ENCODE measurements at regions not wholly inside any gene's neighbourhood (a gene's known extent, or its start where the extent isn't known, plus 50 kb on each side); places are given as distances from the start of the nearest gene placed in this dataset.

DNA sequence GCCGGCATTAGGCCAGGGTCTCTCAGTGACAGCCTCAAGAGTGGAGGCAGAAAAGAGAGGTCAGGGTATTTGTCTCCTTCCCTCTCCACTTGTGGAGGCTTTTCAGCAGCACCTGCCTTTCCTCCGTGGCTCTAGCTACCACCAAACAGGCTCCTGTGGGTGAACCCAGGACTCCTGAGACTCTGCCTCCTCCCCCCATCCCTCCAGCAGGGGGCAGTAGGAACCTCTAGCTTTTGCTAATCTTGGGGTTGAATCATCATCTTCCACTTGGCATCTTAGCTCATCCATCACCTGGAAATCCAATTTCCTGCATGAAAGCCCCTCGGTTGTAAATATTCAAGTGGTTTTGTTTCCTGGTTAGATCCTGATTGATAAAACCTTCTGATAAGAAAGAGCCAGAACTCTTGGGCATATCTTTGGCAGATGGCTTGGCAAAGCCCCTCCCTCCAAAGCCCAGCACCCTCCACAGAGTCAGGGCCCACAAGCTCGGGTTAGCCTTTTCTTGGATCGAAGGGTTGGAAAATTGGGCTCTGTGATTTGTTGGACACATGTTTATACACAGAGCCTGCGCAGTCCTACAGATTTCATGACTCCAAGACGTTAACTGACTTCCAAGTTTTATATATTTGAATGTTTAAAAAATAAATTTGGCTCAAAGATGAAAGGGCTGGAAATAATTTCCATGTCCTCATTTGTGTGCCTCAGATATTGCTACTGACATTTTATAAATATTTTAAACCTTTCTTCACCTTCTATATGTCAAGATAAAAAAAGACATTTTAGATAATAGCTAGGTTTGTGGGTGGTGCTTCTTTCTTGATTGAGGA lies 322.1 kb downstream of the MAP2K4 start:
- Histone ChIP-seq H3K27ac (replicated peaks; ENCODE audit: low read length) (no peak overlapping the region), H3K23ac (ENCODE audit: low read depth, low read length, poor library complexity) (no peak overlapping the region), H3K14ac (ENCODE audit: low read length) (no peak overlapping the region), H3K4ac (ENCODE audit: low read length) (no peak overlapping the region), H3K4me1 (ENCODE audit: control insufficient read depth in 2 of 2, insufficient read depth in 1 of 2, low read depth in 1 of 2, low read length in 2 of 2) (no peaks in the 10 kb centered on the region), H2BK12ac (ENCODE audit: low read length) (no peak overlapping the region), H2AFZ (ENCODE audit: low read length) (no peak overlapping the region), H4K91ac (ENCODE audit: low read depth, low read length, poor library complexity) (no peak overlapping the region), H2BK120ac (ENCODE audit: low read depth, low read length) (no peak overlapping the region), H3K9ac (ENCODE audit: low read depth, low read length, poor library complexity) (no peak overlapping the region), H4K8ac (ENCODE audit: low read depth, low read length) (no peak overlapping the region), H2BK5ac (ENCODE audit: low read length) (no peak overlapping the region), H3K18ac (ENCODE audit: low read length) (no peak overlapping the region), H2BK15ac (ENCODE audit: low read length) (no peak overlapping the region), H3K36me3 (replicated peaks in 1 of 2; ENCODE audit: control insufficient read depth in 2 of 2, insufficient read depth in 2 of 2, low read length in 2 of 2) (no peaks in the 10 kb centered on the region), H3K9me3 (replicated peaks in 1 of 2; ENCODE audit: control insufficient read depth in 2 of 2, insufficient read depth in 1 of 2, low read depth in 1 of 2, low read length in 2 of 2) (no peaks in the 10 kb centered on the region), H3K4me3 (ENCODE audit: low read length in 2 of 2) (no peak overlapping the region), H2AK5ac (ENCODE audit: low read depth, low read length) (no peak overlapping the region), H3K27me3 (ENCODE audit: control insufficient read depth in 3 of 3, insufficient read depth in 3 of 3, low read depth in 1 of 3, low read length in 3 of 3) (no peaks in the 10 kb centered on the region), H3K4me2 (ENCODE audit: insufficient read depth, low read length, poor library complexity, severe bottlenecking) (no peak overlapping the region), H3K79me1 (ENCODE audit: low read depth, low read length) (no peaks in the 10 kb centered on the region)
- peak; percentile 4 for DNase-seq (ENCODE audit: low spot score)
- no CpG with 5 or more reads among the region's 7 CpGs for WGBS, 2 donors (ENCODE audit: extremely low coverage in 2 of 2, insufficient read length in 2 of 2, insufficient replicate concordance in 1 of 2)

DNA sequence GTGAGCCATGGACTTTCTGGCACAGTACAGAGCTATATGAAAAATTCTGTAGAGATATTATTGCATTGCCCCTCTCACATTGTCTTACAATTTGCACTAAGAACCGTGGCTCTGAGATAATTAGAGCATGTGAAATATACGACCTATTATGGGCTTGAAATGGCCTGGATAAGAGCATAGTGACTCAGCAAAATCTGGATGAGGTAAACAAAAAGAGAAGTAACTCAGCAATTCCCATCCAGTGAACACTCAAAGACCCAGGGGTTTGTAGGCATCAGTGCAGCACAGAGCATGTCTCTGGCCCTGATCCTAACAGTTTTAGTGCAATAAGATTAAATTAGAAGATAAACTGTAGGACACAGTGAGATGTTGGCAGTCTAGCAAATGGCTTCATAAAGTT lies 317.2 kb upstream of the MYOCD start:
- no peaks in the 10 kb centered on the region for H3K36me3 ChIP-seq (replicated peaks in 1 of 2; ENCODE audit: control insufficient read depth in 2 of 2, insufficient read depth in 2 of 2, low read length in 2 of 2)
- H2BK5ac ChIP-seq (ENCODE audit: low read length), result no peak overlapping the region
- H4K91ac ChIP-seq (ENCODE audit: low read depth, low read length, poor library complexity), result no peak overlapping the region
- no peak overlapping the region for H3K4me2 ChIP-seq (ENCODE audit: insufficient read depth, low read length, poor library complexity, severe bottlenecking)
- H4K8ac ChIP-seq (ENCODE audit: low read depth, low read length), result no peak overlapping the region
- no peak for DNase-seq (ENCODE audit: low spot score)
- H3K4me3 ChIP-seq (ENCODE audit: low read length in 2 of 2), result no peak overlapping the region
- no peak overlapping the region for H2BK15ac ChIP-seq (ENCODE audit: low read length)
- no peak overlapping the region for H2AFZ ChIP-seq (ENCODE audit: low read length)
- H3K27ac ChIP-seq (replicated peaks; ENCODE audit: low read length), result no peak overlapping the region
- H2AK5ac ChIP-seq (ENCODE audit: low read depth, low read length), result no peak overlapping the region
- H3K14ac ChIP-seq (ENCODE audit: low read length), result no peak overlapping the region
- no peaks in the 10 kb centered on the region for H3K27me3 ChIP-seq (ENCODE audit: control insufficient read depth in 3 of 3, insufficient read depth in 3 of 3, low read depth in 1 of 3, low read length in 3 of 3)
- no peak overlapping the region for H3K9ac ChIP-seq (ENCODE audit: low read depth, low read length, poor library complexity)
- no peak overlapping the region for H3K18ac ChIP-seq (ENCODE audit: low read length)
- WGBS, 2 donors (ENCODE audit: extremely low coverage in 2 of 2, insufficient read length in 2 of 2, insufficient replicate concordance in 1 of 2), result no CpG with 5 or more reads among the region's 2 CpGs
- H3K79me1 ChIP-seq (ENCODE audit: low read depth, low read length), result no peaks in the 10 kb centered on the region
- no peak overlapping the region for H2BK12ac ChIP-seq (ENCODE audit: low read length)
- H3K23ac ChIP-seq (ENCODE audit: low read depth, low read length, poor library complexity), result no peak overlapping the region
- no peak overlapping the region for H2BK120ac ChIP-seq (ENCODE audit: low read depth, low read length)
- H3K4ac ChIP-seq (ENCODE audit: low read length), result no peak overlapping the region
- H3K4me1 ChIP-seq (ENCODE audit: control insufficient read depth in 2 of 2, insufficient read depth in 1 of 2, low read depth in 1 of 2, low read length in 2 of 2), result no peaks in the 10 kb centered on the region
- peaks cover 0 to 1% of the 10 kb centered on the region in 2 donors for H3K9me3 ChIP-seq (replicated peaks in 1 of 2; ENCODE audit: control insufficient read depth in 2 of 2, insufficient read depth in 1 of 2, low read depth in 1 of 2, low read length in 2 of 2)

DNA sequence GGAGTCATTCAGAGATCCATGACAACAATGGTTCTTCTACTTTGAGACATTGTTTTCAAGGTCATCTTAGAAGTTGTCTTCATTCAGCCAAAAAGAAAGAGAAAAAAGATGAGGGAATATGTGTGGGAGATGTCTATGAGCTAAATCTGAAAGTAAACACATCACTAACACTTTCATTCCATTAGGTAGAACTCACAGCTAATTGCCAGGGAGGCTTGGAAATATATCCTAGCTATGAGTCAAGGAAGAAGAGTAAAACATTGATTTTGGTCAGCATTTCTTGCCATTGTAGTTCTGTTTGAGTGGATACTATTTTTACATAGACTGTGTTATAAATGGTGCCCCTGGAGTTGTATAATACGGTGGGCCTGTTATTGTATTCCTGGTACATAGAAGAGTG lies 316.4 kb upstream of the MYOCD start:
- Histone ChIP-seq H3K4me1 (ENCODE audit: control insufficient read depth in 2 of 2, insufficient read depth in 1 of 2, low read depth in 1 of 2, low read length in 2 of 2) (no peaks in the 10 kb centered on the region), H3K18ac (ENCODE audit: low read length) (no peak overlapping the region), H3K4me2 (ENCODE audit: insufficient read depth, low read length, poor library complexity, severe bottlenecking) (no peak overlapping the region), H4K91ac (ENCODE audit: low read depth, low read length, poor library complexity) (no peak overlapping the region), H3K27me3 (ENCODE audit: control insufficient read depth in 3 of 3, insufficient read depth in 3 of 3, low read depth in 1 of 3, low read length in 3 of 3) (no peaks in the 10 kb centered on the region), H2BK15ac (ENCODE audit: low read length) (no peak overlapping the region), H3K4me3 (ENCODE audit: low read length in 2 of 2) (no peak overlapping the region), H2AK5ac (ENCODE audit: low read depth, low read length) (no peak overlapping the region), H2AFZ (ENCODE audit: low read length) (no peak overlapping the region), H3K23ac (ENCODE audit: low read depth, low read length, poor library complexity) (no peak overlapping the region), H3K79me1 (ENCODE audit: low read depth, low read length) (no peaks in the 10 kb centered on the region), H2BK5ac (ENCODE audit: low read length) (no peak overlapping the region), H2BK12ac (ENCODE audit: low read length) (no peak overlapping the region), H3K9me3 (replicated peaks in 1 of 2; ENCODE audit: control insufficient read depth in 2 of 2, insufficient read depth in 1 of 2, low read depth in 1 of 2, low read length in 2 of 2) (peaks cover 0 to 1% of the 10 kb centered on the region in 2 donors), H3K4ac (ENCODE audit: low read length) (no peak overlapping the region), H3K27ac (replicated peaks; ENCODE audit: low read length) (no peak overlapping the region), H3K14ac (ENCODE audit: low read length) (no peak overlapping the region), H3K9ac (ENCODE audit: low read depth, low read length, poor library complexity) (no peak overlapping the region), H3K36me3 (replicated peaks in 1 of 2; ENCODE audit: control insufficient read depth in 2 of 2, insufficient read depth in 2 of 2, low read length in 2 of 2) (no peaks in the 10 kb centered on the region), H4K8ac (ENCODE audit: low read depth, low read length) (no peak overlapping the region), H2BK120ac (ENCODE audit: low read depth, low read length) (no peak overlapping the region)
- DNase-seq (ENCODE audit: low spot score), result no peak
- WGBS, 2 donors (ENCODE audit: extremely low coverage in 2 of 2, insufficient read length in 2 of 2, insufficient replicate concordance in 1 of 2), result no CpG with 5 or more reads among the region's 1 CpG

DNA sequence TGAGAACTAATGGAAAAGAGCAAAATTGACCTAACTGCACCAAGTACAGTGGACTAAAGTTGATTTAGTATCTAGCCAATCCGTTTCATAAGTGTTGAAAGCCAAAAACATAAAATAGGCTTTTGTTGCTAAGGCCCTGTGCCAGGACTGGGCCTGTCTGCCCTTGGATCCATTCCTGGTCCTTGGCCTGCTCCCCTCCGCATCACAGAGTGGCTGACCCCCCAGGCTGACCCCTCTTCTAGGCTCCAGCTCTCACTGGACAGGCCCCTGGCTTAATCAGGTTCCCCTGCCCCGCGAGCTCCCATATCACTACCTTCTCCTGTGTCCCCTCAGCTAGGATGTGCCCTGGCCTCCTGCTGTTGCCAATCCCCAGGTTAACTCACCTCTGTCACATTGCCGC lies 313.6 kb upstream of the MYOCD start:
- H3K4me1 ChIP-seq (ENCODE audit: control insufficient read depth in 2 of 2, insufficient read depth in 1 of 2, low read depth in 1 of 2, low read length in 2 of 2), result no peaks in the 10 kb centered on the region
- H2BK5ac ChIP-seq (ENCODE audit: low read length), result no peak overlapping the region
- no peak overlapping the region for H4K8ac ChIP-seq (ENCODE audit: low read depth, low read length)
- H2BK120ac ChIP-seq (ENCODE audit: low read depth, low read length), result no peak overlapping the region
- H2BK15ac ChIP-seq (ENCODE audit: low read length), result no peak overlapping the region
- H3K79me1 ChIP-seq (ENCODE audit: low read depth, low read length), result no peaks in the 10 kb centered on the region
- H3K18ac ChIP-seq (ENCODE audit: low read length), result no peak overlapping the region
- H2AK5ac ChIP-seq (ENCODE audit: low read depth, low read length), result no peak overlapping the region
- H2BK12ac ChIP-seq (ENCODE audit: low read length), result no peak overlapping the region
- H4K91ac ChIP-seq (ENCODE audit: low read depth, low read length, poor library complexity), result no peak overlapping the region
- H3K9ac ChIP-seq (ENCODE audit: low read depth, low read length, poor library complexity), result no peak overlapping the region
- no peak overlapping the region for H3K4me2 ChIP-seq (ENCODE audit: insufficient read depth, low read length, poor library complexity, severe bottlenecking)
- H2AFZ ChIP-seq (ENCODE audit: low read length), result no peak overlapping the region
- no peak for DNase-seq (ENCODE audit: low spot score)
- H3K4me3 ChIP-seq (ENCODE audit: low read length in 2 of 2), result no peak overlapping the region
- H3K9me3 ChIP-seq (replicated peaks in 1 of 2; ENCODE audit: control insufficient read depth in 2 of 2, insufficient read depth in 1 of 2, low read depth in 1 of 2, low read length in 2 of 2), result peaks cover 0 to 1% of the 10 kb centered on the region in 2 donors
- no peaks in the 10 kb centered on the region for H3K36me3 ChIP-seq (replicated peaks in 1 of 2; ENCODE audit: control insufficient read depth in 2 of 2, insufficient read depth in 2 of 2, low read length in 2 of 2)
- H3K23ac ChIP-seq (ENCODE audit: low read depth, low read length, poor library complexity), result no peak overlapping the region
- no peak overlapping the region for H3K4ac ChIP-seq (ENCODE audit: low read length)
- no CpG with 5 or more reads among the region's 5 CpGs for WGBS, 2 donors (ENCODE audit: extremely low coverage in 2 of 2, insufficient read length in 2 of 2, insufficient replicate concordance in 1 of 2)
- no peak overlapping the region for H3K14ac ChIP-seq (ENCODE audit: low read length)
- no peak overlapping the region for H3K27ac ChIP-seq (replicated peaks; ENCODE audit: low read length)
- no peaks in the 10 kb centered on the region for H3K27me3 ChIP-seq (ENCODE audit: control insufficient read depth in 3 of 3, insufficient read depth in 3 of 3, low read depth in 1 of 3, low read length in 3 of 3)
